Hepatocyte (in vitro differentiated cells): ENCODE measurements at regions not wholly inside any gene's neighbourhood (a gene's known extent, or its start where the extent isn't known, plus 50 kb on each side); places are given as distances from the start of the nearest gene placed in this dataset.

Experiments
- EZH2phosphoT487 ChIP-seq: fragments of 200-600 bp; sonication (generic); IDR thresholded peaks from one replicate; pipeline ENCODE4 v1.6.1; 2018; ENCODE audit warnings: antibody characterized with exemption, mild to moderate bottlenecking, low read depth, moderate library complexity; ENCODE audit not compliant: unreplicated experiment, severe bottlenecking
- TF ChIP-seq, protein P1 (sequence below): fragments of 200-600 bp; sonication (generic); IDR thresholded peaks from 2 replicates; pipeline ENCODE4 v1.5.1; 2016; ENCODE audit warnings: antibody characterized with exemption, mild to moderate bottlenecking; ENCODE audit not compliant: poor library complexity

DNA sequence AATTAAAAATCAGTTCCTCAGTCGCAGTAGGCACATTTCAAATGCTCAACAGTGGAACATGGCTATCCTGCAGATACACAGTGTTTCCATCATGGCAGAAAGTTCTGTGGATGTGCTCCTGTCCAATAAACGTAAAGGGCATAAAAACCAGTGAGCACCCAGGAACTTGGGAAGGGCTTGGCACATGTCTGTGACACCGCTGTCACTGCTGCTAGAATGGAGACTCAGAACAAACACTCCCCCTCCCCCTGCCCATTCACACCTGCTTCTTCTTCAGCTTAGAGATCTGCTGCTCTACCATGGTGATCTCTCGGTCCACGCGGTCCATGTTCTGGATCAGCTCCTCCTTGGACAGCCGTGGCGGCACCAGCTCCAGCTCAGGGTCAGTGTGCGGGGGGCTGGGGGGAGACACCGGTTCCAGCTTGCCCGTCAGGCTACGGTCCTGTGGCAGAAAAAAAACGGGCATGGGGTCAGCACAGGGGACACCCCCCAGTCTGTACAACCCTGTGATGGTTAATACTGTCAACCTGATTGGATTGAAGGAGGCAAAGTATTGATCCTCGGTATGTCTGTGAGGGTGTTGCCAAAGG is 94.6 kb downstream of the NCOR2 start:
- TF ChIP-seq, protein P1, sequence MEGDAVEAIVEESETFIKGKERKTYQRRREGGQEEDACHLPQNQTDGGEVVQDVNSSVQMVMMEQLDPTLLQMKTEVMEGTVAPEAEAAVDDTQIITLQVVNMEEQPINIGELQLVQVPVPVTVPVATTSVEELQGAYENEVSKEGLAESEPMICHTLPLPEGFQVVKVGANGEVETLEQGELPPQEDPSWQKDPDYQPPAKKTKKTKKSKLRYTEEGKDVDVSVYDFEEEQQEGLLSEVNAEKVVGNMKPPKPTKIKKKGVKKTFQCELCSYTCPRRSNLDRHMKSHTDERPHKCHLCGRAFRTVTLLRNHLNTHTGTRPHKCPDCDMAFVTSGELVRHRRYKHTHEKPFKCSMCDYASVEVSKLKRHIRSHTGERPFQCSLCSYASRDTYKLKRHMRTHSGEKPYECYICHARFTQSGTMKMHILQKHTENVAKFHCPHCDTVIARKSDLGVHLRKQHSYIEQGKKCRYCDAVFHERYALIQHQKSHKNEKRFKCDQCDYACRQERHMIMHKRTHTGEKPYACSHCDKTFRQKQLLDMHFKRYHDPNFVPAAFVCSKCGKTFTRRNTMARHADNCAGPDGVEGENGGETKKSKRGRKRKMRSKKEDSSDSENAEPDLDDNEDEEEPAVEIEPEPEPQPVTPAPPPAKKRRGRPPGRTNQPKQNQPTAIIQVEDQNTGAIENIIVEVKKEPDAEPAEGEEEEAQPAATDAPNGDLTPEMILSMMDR: no peak
- no peak for TF ChIP-seq EZH2phosphoT487
